Stomach (tissue), 8 donors: ENCODE measurements at regions not wholly inside any gene's neighbourhood (a gene's known extent, or its start where the extent isn't known, plus 50 kb on each side); places are given as distances from the start of the nearest gene placed in this dataset.
"Not testable (repeated sequence)": the region's sequence is repeated elsewhere in the genome, so short reads cannot be mapped to it uniquely, and the experiment has no call there.

Experiments used
- DNase-seq, 2 donors: peaks; one replicate each; pipeline versions ENCODE4 v3.0.0 to v3.0.0-alpha.2; 2013 to 2019
- H3K27ac ChIP-seq, 5 donors: fragments of 200-600 bp in 4 of 5; sonication (generic) in 4 of 5; one replicate each; pipeline ENCODE4 v1.5.1; 2013 to 2019; ENCODE audit warnings: mild to moderate bottlenecking in 1 of 5, moderate library complexity in 1 of 5
- H3K27me3 ChIP-seq, 3 donors: fragments of 200-600 bp; sonication (generic); one replicate each; pipeline ENCODE4 v1.5.1; 2017 to 2019; ENCODE audit warnings: mixed run types in 1 of 3
- H3K36me3 ChIP-seq, 4 donors: fragments of 200-600 bp; sonication (generic); 1 replicate in 3 of 4; 2 replicates in 1 of 4; pipeline ENCODE4 v1.5.1; 2016 to 2019
- H3K4me1 ChIP-seq, 4 donors: fragments of 200-600 bp; sonication (generic); one replicate each; pipeline ENCODE4 v1.5.1; 2016 to 2019
- H3K4me3 ChIP-seq, 4 donors: fragments of 200-600 bp; sonication (generic) in 3 of 4; one replicate each; pipeline ENCODE4 v1.5.1; 2016 to 2019; ENCODE audit warnings: mild to moderate bottlenecking in 1 of 4
- H3K9me3 ChIP-seq, 4 donors: fragments of 200-600 bp; sonication (generic); one replicate each; pipeline ENCODE4 v1.5.1; 2016 to 2019
- EP300 ChIP-seq: sonication (generic); formaldehyde crosslinking; IDR thresholded peaks from one replicate; pipeline ENCODE4 v1.6.1; 2017; ENCODE audit warnings: antibody characterized with exemption
- POLR2A ChIP-seq, 4 donors: fragments of 450-650 bp; IDR thresholded peaks; one replicate each; pipeline ENCODE4 v1.6.1; 2016; ENCODE audit warnings: antibody characterized with exemption in 4 of 4, control low read depth in 2 of 4, mild to moderate bottlenecking in 1 of 4, moderate library complexity in 1 of 4
- POLR2AphosphoS5 ChIP-seq, 3 donors: sonication (generic); formaldehyde crosslinking; IDR thresholded peaks; one replicate each; pipeline ENCODE4 v1.6.1; 2016; ENCODE audit warnings: antibody characterized with exemption in 3 of 3
- WGBS, 5 donors: extraction: QIAGEN DNeasy Blood & Tissue Kit in 3 of 5; methylation state at CpG; one replicate each; pipeline versions ENCODE4 v1.1.5 to v1.1.7; 2013 to 2018; 5-methylcytosine and 5-hydroxymethylcytosine counted together
- intact Hi-C: fragments of 100-400 bp; cut with DNase I; formaldehyde crosslinking; loops from one replicate; pipeline ENCODE4 v1.15.1; 2023; ENCODE audit warnings: low total_unique reads
- TF ChIP-seq, protein P1 (sequence below), 7 experiments: fragments of 450-650 bp in 4 of 7; fragments of 200-600 bp in 3 of 7; sonication (generic) in 3 of 7; IDR thresholded peaks; one replicate each; pipeline ENCODE4 v1.5.1; 2016 to 2019; ENCODE audit warnings: antibody characterized with exemption in 7 of 7, control low read depth in 2 of 7, mild to moderate bottlenecking in 1 of 7
- donor health status: healthy with polysubstance abuse.
- donor health status: Bipolar disorder and iron deficiency.
- donor health status: healthy.

DNA sequence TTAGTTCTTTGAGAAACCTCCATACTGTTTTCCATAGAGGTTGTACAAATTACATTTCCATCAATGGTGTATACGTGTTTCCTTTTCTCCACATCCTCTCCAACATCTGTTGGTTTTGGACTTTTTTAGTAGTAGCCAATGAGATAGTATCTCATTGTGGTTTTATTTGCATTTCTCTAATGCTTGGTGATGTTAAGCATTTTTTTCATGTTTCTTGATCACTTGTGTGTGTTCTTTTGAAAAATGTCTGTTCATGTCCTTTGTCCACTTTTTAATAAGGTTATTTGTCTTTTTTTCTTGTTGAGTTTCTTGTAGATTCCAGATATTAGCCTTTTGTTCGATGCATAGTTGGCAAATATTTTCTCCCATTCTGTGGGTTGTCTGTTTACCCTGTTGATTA is 392.3 kb upstream of the ZEB2 start:
- Histone ChIP-seq H3K27ac (no peak overlapping the region), H3K27me3 (no peaks in the 10 kb centered on the region), H3K4me3 (no peak overlapping the region), H3K9me3 (no peaks in the 10 kb centered on the region), H3K36me3 (no peaks in the 10 kb centered on the region), H3K4me1 (no peaks in the 10 kb centered on the region)
- TF ChIP-seq POLR2A (IDR thresholded peaks at IDR 0.05) (no peak), EP300 (no peak), POLR2AphosphoS5 (IDR thresholded peaks at IDR 0.05) (no peak)
- TF ChIP-seq, protein P1, sequence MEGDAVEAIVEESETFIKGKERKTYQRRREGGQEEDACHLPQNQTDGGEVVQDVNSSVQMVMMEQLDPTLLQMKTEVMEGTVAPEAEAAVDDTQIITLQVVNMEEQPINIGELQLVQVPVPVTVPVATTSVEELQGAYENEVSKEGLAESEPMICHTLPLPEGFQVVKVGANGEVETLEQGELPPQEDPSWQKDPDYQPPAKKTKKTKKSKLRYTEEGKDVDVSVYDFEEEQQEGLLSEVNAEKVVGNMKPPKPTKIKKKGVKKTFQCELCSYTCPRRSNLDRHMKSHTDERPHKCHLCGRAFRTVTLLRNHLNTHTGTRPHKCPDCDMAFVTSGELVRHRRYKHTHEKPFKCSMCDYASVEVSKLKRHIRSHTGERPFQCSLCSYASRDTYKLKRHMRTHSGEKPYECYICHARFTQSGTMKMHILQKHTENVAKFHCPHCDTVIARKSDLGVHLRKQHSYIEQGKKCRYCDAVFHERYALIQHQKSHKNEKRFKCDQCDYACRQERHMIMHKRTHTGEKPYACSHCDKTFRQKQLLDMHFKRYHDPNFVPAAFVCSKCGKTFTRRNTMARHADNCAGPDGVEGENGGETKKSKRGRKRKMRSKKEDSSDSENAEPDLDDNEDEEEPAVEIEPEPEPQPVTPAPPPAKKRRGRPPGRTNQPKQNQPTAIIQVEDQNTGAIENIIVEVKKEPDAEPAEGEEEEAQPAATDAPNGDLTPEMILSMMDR (IDR thresholded peaks at IDR 0.05): no peak
- DNase-seq: no peak
- intact Hi-C loops: no loop called here
- 77 to 88% (median 79%) methylated on average over 2 of the region's 2 CpGs for WGBS, 5 donors

DNA sequence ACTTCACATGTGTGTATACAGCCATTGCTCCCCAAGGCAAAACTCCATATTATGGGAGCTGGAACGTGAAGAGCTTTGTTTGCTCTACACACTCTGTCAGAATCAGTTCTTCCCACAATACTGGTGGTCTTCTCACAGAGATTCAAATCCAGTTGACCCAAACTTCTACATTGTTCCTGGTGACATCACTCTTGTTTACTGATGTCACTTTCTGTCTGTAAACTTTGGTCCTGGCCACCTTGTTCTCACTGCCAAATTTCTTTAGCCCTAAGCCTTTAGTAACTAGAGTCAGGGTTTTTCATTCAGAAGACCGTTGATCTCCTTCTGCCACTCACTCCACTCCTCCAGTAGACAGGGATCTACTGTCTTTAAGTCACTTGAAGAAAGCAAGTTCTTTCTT is 386.0 kb upstream of the ZEB2 start:
- no peaks in the 10 kb centered on the region for H3K4me1 ChIP-seq
- DNase-seq: no peak
- TF ChIP-seq POLR2AphosphoS5 (IDR thresholded peaks at IDR 0.05): no peak
- TF ChIP-seq POLR2A (IDR thresholded peaks at IDR 0.05): no peak
- TF ChIP-seq EP300: no peak
- TF ChIP-seq, protein P1 (IDR thresholded peaks at IDR 0.05): no peak
- H3K36me3 ChIP-seq: no peaks in the 10 kb centered on the region
- H3K27ac ChIP-seq: no peak overlapping the region
- H3K9me3 ChIP-seq: no peaks in the 10 kb centered on the region
- H3K4me3 ChIP-seq: no peak overlapping the region
- intact Hi-C loops: no loop called here
- H3K27me3 ChIP-seq: no peaks in the 10 kb centered on the region
- 64 to 73% (median 69%) methylated on average over 2 of the region's 2 CpGs for WGBS, 5 donors

DNA sequence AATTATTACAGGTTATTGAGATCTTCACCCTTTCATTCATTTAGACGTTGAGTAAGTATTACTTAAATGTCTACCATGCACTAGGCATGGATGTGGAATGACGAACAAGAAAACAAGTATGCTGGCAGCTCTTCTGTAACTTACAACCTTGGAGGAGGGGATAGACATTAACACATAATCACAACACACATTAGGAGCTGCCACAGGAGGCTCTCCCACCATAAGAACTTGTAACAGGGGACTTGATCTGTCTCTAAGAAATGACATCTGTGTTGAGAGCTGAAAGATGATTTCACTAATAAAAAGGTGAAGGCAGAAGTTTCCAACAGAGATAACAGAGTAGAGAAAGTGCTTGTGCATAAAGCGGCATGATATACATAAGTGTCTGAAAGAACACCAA is 384.7 kb upstream of the ZEB2 start:
- no peaks in the 10 kb centered on the region for H3K27me3 ChIP-seq
- no peak overlapping the region for H3K4me3 ChIP-seq
- intact Hi-C loops: no loop called here
- H3K27ac ChIP-seq: no peak overlapping the region
- TF ChIP-seq EP300: no peak
- TF ChIP-seq, protein P1 (IDR thresholded peaks at IDR 0.05): no peak
- no peaks in the 10 kb centered on the region for H3K36me3 ChIP-seq
- H3K9me3 ChIP-seq: no peaks in the 10 kb centered on the region
- WGBS, 5 donors: 88 to 94% (median 91%) methylated on average over 3 of the region's 3 CpGs
- DNase-seq: no peak
- no peaks in the 10 kb centered on the region for H3K4me1 ChIP-seq

DNA sequence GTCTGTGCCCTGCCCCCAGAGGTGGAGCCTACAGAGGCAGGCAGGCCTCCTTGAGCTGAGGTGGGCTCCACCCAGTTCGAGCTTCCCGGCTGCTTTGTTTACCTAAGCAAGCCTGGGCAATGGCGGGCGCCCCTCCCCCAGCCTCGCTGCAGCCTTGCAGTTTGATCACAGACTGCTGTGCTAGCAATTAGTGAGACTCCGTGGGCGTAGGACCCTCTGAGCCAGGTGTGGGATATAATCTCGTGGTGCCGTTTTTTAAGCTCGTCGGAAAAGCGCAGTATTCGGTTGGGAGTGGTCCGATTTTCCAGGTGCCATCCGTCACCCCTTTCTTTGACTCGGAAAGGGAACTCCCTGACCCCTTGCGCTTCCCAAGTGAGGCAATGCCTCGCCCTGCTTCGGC is 383.1 kb upstream of the ZEB2 start:
- DNase-seq, H3K27ac ChIP-seq, H3K9me3 ChIP-seq, H3K27me3 ChIP-seq, H3K4me1 ChIP-seq, intact Hi-C loops, H3K36me3 ChIP-seq, H3K4me3 ChIP-seq: not testable (repeated sequence)
- WGBS, 5 donors: 82 to 96% (median 87%) methylated on average over 9 to 17 of the region's 19 CpGs

DNA sequence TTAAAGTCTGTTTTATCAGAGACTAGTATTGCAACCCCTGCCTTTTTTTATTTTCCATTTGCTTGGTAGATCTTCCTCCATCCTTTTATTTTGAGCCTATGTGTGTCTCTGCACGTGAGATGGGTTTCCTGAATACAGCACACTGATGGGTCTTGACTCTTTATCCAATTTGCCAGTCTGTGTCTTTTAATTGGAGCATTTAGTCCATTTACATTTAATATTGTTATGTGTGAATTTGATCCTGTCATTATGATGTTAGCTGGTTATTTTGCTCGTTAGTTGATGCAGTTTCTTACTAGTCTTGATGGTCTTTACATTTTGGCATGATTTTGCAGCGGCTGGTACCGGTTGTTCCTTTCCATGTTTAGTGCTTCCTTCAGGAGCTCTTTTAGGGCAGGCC is 381.5 kb upstream of the ZEB2 start:
- H3K9me3 ChIP-seq, H3K4me3 ChIP-seq, DNase-seq, H3K36me3 ChIP-seq, H3K4me1 ChIP-seq, H3K27ac ChIP-seq, intact Hi-C loops, H3K27me3 ChIP-seq: not testable (repeated sequence)
- 52 to 80% (median 59%) methylated on average over 3 to 4 of the region's 4 CpGs for WGBS, 5 donors

DNA sequence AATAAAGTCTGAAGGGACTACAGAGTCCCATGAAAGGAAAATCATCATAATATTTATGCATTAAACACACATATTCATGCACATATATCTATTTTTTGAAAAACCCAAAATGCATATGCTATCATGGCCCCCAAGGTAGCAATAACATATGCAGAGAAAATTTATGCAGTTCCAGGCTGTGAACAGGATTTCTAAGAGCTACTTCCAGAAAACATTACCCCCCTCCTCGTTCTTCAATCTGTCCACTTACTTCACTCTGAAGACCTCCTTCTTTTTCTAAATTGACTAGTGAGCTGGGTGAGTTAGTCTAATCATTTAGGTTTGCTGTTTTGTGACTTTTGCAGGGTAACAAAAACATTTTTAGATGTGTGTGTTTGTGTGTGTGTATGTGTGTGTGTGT is 376.4 kb upstream of the ZEB2 start:
- Histone ChIP-seq H3K27ac (no peak overlapping the region), H3K27me3 (no peaks in the 10 kb centered on the region), H3K4me1 (no peaks in the 10 kb centered on the region), H3K9me3 (no peaks in the 10 kb centered on the region), H3K36me3 (no peaks in the 10 kb centered on the region), H3K4me3 (no peak overlapping the region)
- no peak for TF ChIP-seq POLR2AphosphoS5 (IDR thresholded peaks at IDR 0.05)
- no peak for DNase-seq
- intact Hi-C loops: no loop called here
- 42 to 76% (median 50%) methylated on average over 1 of the region's 1 CpG for WGBS, 5 donors
